ENCODE measurements at regions not wholly inside any gene's neighbourhood (a gene's known extent, or its start where the extent isn't known, plus 50 kb on each side); places are given as distances from the start of the nearest gene placed in this dataset.

DNA sequence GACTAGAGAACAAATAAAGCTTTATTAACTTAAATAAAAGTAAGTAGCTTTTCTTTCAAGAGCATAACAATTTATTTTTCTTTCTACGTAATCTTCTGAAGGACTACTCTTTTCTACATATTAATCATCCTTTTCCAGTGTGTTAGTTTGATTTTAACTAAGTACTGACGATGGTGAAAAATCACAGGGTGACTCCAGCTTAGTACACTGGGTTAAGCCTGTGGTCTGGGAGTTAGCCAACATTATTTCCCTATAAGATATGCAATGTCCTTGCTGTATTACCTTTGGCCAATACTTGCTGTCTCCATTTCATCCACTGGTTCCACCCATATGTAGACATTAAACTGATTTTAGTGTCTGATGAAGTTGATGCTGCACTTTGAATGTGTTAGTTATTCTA, 508.6 kb upstream of the SUCLG2 start:
- no peak for DNase-seq (ENCODE audit: low read depth)

DNA sequence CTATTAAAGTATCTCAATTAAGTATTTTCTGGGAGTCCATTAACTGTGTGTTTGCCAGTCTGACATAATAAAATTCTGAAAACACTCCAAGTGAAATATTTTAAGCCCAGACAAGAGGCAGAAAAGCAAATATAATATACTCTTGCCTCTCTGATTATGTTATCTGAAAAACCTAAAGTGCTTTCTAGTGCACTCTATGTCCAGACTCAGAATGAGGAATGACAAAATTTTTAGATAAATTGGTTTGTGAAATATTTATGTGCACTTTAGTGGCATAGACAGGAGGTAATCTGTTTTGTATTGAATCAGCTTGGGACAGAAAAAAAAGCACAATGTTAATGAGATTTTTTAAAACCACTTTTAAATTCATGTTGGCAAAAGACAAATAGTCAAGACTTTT, 508.2 kb upstream of the SUCLG2 start:
- DNase-seq (ENCODE audit: low read depth): no peak

- DNase-seq (ENCODE audit: low read depth): no peak
Measured at GRCh38 chr3:68151359-68151758, 496.9 kb upstream of the SUCLG2 start.

DNA sequence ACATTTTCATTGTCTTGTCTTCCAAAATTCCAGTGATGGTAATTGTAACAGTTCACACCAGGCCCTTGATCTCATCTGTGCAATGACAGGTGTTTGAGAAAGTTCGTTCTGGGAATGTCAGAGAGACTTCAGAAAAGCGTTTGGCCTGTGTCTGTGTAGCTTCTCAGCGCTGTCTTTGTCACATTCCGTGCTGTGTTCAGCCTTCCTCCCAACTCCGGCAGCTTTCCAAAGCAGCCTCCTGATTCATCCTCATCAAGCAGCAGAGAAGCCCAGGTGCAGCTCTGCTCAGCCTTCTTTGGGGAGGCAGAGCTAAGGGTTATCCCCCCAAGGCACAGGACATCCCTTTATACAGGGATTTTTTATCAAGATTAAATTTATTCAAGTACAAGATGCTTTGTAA, 494.0 kb upstream of the SUCLG2 start:
- DNase-seq (ENCODE audit: low read depth): no peak

GRCh38 chr3:68142441-68142840, 488.0 kb upstream of the SUCLG2 start:
- DNase-seq (ENCODE audit: low read depth): no peak

DNA sequence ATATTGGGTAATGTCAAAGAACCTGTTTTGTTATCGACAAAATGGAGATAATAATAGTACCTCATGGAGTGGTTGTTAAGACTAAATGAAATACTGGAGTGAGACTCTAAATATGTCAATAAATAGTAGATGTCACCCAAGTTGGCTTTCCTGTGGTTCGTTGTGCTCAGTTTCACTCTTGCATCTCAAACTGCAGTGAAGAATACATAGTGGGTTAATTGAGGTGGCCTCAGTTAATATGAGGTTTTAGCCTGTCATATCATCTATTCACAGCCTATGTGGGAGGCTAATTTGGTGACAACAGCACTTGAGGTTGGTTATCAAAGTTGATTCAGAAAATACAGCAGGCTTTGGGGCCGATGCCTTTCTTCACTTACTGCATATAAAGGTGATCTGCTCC, 485.5 kb upstream of the SUCLG2 start:
- DNase-seq (ENCODE audit: low read depth): no peak

GRCh38 chr3:68136411-68136810, 482.0 kb upstream of the SUCLG2 start:
- DNase-seq (ENCODE audit: low read depth): no peak

GRCh38 chr3:68135067-68135466, 480.7 kb upstream of the SUCLG2 start:
- no peak for DNase-seq (ENCODE audit: low read depth)

- DNase-seq (ENCODE audit: low read depth): no peak
Measured at GRCh38 chr3:68129065-68129464, 474.7 kb upstream of the SUCLG2 start.

GRCh38 chr3:68123231-68123630, 468.8 kb upstream of the SUCLG2 start:
- no peak for DNase-seq (ENCODE audit: low read depth)

- no peak for DNase-seq (ENCODE audit: low read depth)
Measured at GRCh38 chr3:68121287-68121686, 466.9 kb upstream of the SUCLG2 start.

DNA sequence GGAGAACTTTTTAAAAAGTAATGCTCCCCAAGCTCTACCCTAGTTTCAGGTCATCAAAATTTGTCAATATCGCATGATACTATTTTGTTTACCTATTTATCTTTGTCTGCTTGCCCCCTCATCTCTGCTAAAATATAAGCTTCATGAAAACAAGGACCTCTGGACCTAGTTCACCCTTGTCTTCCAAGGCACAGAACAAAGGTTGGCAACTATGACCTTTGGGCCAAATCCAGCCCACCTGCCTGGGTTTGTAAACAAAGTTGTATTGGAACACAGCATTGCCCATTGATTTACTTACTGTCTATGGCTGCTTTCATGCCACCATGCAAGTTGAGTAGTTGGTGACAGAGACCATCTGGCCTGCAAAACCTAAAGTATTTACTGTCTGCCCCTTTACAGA, 462.2 kb upstream of the SUCLG2 start:
- no peak for DNase-seq (ENCODE audit: low read depth)

GRCh38 chr3:68103811-68104210, 449.4 kb upstream of the SUCLG2 start:
- no peak for DNase-seq (ENCODE audit: low read depth)

- no peak for DNase-seq (ENCODE audit: low read depth)
Measured at GRCh38 chr3:68090571-68090970, 436.2 kb upstream of the SUCLG2 start.

DNA sequence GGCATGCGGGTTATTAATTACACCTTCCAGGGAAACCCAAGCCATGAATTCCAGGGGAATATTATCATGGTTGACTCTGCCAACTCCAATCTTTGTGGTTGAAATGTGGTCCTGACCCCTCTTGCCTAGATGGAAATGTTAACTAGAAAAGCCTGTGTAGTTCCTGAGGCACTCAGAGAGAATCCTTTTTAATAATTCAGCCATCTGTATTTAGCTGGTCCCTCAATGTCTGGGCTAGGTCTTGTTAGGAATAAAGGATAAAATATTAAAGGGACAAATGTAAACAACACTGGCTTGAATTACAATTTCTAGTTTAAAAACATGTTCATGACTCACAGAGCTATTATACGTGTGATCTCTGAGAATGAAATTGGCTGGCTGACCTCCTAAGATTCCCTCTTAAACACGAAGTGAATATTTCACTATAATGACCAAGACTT, 435.2 kb upstream of the SUCLG2 start:
- DNase-seq (ENCODE audit: low read depth): no peak

- no peak for DNase-seq (ENCODE audit: low read depth)
Measured at GRCh38 chr3:68088636-68089035, 434.2 kb upstream of the SUCLG2 start.

DNA sequence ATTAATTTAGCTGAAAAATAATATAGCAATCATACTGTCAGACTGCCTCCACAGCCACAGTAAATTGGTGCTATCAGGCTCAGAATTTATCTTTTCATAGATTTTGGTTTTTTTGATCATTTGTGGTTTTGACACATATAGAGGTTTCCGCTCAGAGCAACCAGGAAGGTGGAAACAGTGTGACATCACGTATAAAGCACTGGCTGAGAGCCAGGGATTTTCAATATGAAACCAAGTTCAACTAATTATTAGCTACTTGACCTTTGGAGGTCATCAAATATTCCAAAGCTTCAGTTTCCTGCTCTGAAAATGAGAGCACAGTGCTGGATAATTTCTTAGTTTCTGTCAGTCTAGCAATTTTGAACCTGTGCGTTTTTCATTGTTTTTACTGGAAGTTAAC, 433.8 kb upstream of the SUCLG2 start:
- DNase-seq (ENCODE audit: low read depth): peak; percentile 29

GRCh38 chr3:68072062-68072461, 417.6 kb upstream of the SUCLG2 start:
- no peak for DNase-seq (ENCODE audit: low read depth)

GRCh38 chr3:68070186-68070585, 415.8 kb upstream of the SUCLG2 start:
- DNase-seq (ENCODE audit: low read depth): no peak

GRCh38 chr3:68067314-68067713, 412.9 kb upstream of the SUCLG2 start:
- no peak for DNase-seq (ENCODE audit: low read depth)

- DNase-seq (ENCODE audit: low read depth): no peak
Measured at GRCh38 chr3:68062926-68063325, 408.5 kb upstream of the SUCLG2 start.

- DNase-seq (ENCODE audit: low read depth): no peak
Measured at GRCh38 chr3:68060910-68061309, 406.5 kb upstream of the SUCLG2 start.

DNA sequence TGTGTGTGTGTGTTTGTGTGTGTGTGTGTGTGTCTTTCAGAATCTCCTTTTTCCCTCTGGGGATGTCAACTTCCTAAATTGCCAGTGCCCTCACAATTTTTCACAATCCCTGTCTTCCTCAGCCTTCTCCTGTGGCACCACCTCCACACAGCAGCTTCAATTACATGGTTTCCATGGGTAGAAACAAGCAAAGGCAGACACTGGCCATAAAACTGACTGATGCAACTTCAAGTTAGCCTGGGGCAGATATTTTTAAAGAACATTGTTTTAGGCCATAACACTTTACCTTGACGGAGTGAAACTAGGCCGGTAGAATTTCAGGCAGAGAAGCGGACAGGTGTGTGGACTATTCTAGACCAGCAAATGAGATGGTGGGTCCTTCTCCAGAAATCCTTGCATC, 405.8 kb upstream of the SUCLG2 start:
- no peak for DNase-seq (ENCODE audit: low read depth)

GRCh38 chr3:68059628-68060152, 405.3 kb upstream of the SUCLG2 start:
- DNase-seq (ENCODE audit: low read depth): no peak

Data from activated T-cell treated with anti-CD3 and anti-CD28 coated beads for 24 hours (primary cell).